PFSK-1 (cell line): ENCODE measurements at regions not wholly inside any gene's neighbourhood (a gene's known extent, or its start where the extent isn't known, plus 50 kb on each side); places are given as distances from the start of the nearest gene placed in this dataset.

Experiments
- POLR2AphosphoS5 ChIP-seq: IDR thresholded peaks from 2 replicates; pipeline ENCODE4 v1.6.1; 2012; ENCODE audit warnings: low read depth, mild to moderate bottlenecking, control low read depth, low read length, moderate library complexity
- SIN3A ChIP-seq: IDR thresholded peaks from 2 replicates; pipeline ENCODE4 v1.6.1; 2012; ENCODE audit warnings: mild to moderate bottlenecking, low read length, moderate library complexity, borderline replicate concordance; ENCODE audit not compliant: insufficient read depth
- TAF1 ChIP-seq: IDR thresholded peaks from 2 replicates; pipeline ENCODE4 v1.6.1; 2012; ENCODE audit warnings: low read length, control low read depth, borderline replicate concordance; ENCODE audit not compliant: insufficient read depth
- TF ChIP-seq, protein P1 (sequence below), 2 experiments: IDR thresholded peaks; 2 replicates each; pipeline versions ENCODE4 v1.6.1 to v1.8.0; 2011 to 2012; ENCODE audit warnings: low read depth in 2 of 2, low read length in 2 of 2, control low read depth in 1 of 2, inconsistent platforms in 1 of 2, mild to moderate bottlenecking in 1 of 2, moderate library complexity in 1 of 2; ENCODE audit not compliant: insufficient read depth in 1 of 2

DNA sequence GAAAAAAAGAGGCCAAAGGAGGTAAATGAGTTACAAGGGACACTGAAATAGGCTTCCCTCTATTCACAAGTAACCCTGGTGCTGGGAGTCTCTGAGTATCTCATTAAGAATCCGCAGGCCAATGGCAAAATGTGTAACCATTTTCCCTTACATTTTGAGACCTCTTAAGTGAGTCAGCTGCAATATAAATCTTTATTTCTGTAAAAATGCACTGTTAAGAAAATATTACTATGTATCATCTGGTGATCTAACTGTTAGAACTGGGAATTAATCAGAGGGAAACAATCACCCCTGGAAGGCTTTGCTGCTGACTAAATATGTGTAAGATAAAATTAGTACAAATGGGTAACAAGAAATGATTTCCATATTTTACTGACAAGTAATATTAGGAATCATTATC, 483.1 kb upstream of the CHST9 start:
- TF ChIP-seq POLR2AphosphoS5 (no peak), SIN3A (no peak), TAF1 (no peak)
- TF ChIP-seq, protein P1, sequence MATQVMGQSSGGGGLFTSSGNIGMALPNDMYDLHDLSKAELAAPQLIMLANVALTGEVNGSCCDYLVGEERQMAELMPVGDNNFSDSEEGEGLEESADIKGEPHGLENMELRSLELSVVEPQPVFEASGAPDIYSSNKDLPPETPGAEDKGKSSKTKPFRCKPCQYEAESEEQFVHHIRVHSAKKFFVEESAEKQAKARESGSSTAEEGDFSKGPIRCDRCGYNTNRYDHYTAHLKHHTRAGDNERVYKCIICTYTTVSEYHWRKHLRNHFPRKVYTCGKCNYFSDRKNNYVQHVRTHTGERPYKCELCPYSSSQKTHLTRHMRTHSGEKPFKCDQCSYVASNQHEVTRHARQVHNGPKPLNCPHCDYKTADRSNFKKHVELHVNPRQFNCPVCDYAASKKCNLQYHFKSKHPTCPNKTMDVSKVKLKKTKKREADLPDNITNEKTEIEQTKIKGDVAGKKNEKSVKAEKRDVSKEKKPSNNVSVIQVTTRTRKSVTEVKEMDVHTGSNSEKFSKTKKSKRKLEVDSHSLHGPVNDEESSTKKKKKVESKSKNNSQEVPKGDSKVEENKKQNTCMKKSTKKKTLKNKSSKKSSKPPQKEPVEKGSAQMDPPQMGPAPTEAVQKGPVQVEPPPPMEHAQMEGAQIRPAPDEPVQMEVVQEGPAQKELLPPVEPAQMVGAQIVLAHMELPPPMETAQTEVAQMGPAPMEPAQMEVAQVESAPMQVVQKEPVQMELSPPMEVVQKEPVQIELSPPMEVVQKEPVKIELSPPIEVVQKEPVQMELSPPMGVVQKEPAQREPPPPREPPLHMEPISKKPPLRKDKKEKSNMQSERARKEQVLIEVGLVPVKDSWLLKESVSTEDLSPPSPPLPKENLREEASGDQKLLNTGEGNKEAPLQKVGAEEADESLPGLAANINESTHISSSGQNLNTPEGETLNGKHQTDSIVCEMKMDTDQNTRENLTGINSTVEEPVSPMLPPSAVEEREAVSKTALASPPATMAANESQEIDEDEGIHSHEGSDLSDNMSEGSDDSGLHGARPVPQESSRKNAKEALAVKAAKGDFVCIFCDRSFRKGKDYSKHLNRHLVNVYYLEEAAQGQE (IDR thresholded peaks at IDR 0.05; ENCODE audit: insufficient read depth in 1 of 2, low read depth in 2 of 2, low read length in 2 of 2), result no peak
